Activated CD8-positive, alpha-beta T cell treated with anti-CD3 and anti-CD28 coated beads for 36 hours (primary cell): ENCODE measurements at regions not wholly inside any gene's neighbourhood (a gene's known extent, or its start where the extent isn't known, plus 50 kb on each side); places are given as distances from the start of the nearest gene placed in this dataset.

Experiments used
- ATAC-seq: fragments of 200-7000 bp; cut with Tn5 transposase; one replicate; pipeline ENCODE4 v1.10.0; 2021; ENCODE audit warnings: mild to moderate bottlenecking, moderate library complexity
- CTCF ChIA-PET: fragments of 350-600 bp; sonication (Branson Sonifier 250); formaldehyde crosslinking; loops from one replicate; lab custom pipeline; 2021; ENCODE audit warnings: antibody characterized with exemption; lab: Charles Lee
- POLR2A ChIA-PET: fragments of 350-600 bp; sonication (Branson Sonifier 250); formaldehyde crosslinking; loops from one replicate; lab custom pipeline; 2021; ENCODE audit warnings: antibody characterized with exemption; lab: Charles Lee
- DNase-seq: peaks from one replicate; pipeline ENCODE4 v3.0.0-alpha.2; 2020
- H3K27ac Mint-ChIP-seq: one replicate; pipeline ENCODE4 v1.8.0; 2021; ENCODE audit warnings: mild to moderate bottlenecking, mixed read lengths
- H3K27me3 Mint-ChIP-seq: one replicate; pipeline ENCODE4 v1.8.0; 2021; ENCODE audit warnings: mixed read lengths
- H3K36me3 Mint-ChIP-seq: one replicate; pipeline ENCODE4 v1.8.0; 2021; ENCODE audit warnings: low read depth, mixed read lengths
- H3K4me1 Mint-ChIP-seq: one replicate; pipeline ENCODE4 v1.8.0; 2021; ENCODE audit warnings: low read depth, mixed read lengths
- H3K4me3 Mint-ChIP-seq: one replicate; pipeline ENCODE4 v1.8.0; 2021; ENCODE audit warnings: mild to moderate bottlenecking, moderate library complexity, mixed read lengths
- H3K9me3 Mint-ChIP-seq: one replicate; pipeline ENCODE4 v1.8.0; 2021; ENCODE audit warnings: mixed read lengths
- intact Hi-C: fragments of 100-400 bp; cut with micrococcal nuclease; formaldehyde crosslinking; loops from one replicate; pipeline ENCODE4 v1.10.0; 2022
- TF ChIP-seq, protein P1 (sequence below): fragments of 200-600 bp; IDR thresholded peaks from one replicate; pipeline ENCODE4 v1.8.0; 2022; ENCODE audit warnings: antibody characterized with exemption, mild to moderate bottlenecking

DNA sequence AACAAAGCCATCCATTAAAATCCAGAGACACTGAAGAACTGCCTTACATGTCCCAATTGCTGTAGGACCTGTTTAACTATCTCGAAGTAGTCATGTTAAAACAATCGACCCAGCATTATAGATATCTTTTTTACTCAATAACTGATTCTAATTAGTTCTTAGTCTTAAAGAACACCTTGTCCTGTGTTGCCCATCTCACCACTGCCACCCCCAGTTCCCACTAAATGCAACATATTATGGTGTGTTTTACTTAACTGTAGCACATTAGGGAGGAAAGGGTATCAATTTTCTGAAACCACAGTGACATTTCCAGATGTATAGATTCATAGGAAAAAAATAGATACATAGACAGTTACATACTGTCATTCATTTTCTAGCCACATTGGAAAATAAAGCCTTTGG, 221.2 kb downstream of the MEF2C start:
- Mint-ChIP-seq H3K9me3 (peaks cover 5% of the 10 kb centered on the region), H3K27ac (no peak overlapping the region), H3K36me3 (peaks cover 3% of the 10 kb centered on the region), H3K27me3 (peaks cover 65% of the 10 kb centered on the region), H3K4me3 (no peak overlapping the region), H3K4me1 (peaks cover 23% of the 10 kb centered on the region)
- ATAC-seq (no peak), DNase-seq (no peak)
- intact Hi-C loops, result no loop called here
- ChIA-PET POLR2A (no interaction called here), CTCF (no interaction called here)
- TF ChIP-seq, protein P1, sequence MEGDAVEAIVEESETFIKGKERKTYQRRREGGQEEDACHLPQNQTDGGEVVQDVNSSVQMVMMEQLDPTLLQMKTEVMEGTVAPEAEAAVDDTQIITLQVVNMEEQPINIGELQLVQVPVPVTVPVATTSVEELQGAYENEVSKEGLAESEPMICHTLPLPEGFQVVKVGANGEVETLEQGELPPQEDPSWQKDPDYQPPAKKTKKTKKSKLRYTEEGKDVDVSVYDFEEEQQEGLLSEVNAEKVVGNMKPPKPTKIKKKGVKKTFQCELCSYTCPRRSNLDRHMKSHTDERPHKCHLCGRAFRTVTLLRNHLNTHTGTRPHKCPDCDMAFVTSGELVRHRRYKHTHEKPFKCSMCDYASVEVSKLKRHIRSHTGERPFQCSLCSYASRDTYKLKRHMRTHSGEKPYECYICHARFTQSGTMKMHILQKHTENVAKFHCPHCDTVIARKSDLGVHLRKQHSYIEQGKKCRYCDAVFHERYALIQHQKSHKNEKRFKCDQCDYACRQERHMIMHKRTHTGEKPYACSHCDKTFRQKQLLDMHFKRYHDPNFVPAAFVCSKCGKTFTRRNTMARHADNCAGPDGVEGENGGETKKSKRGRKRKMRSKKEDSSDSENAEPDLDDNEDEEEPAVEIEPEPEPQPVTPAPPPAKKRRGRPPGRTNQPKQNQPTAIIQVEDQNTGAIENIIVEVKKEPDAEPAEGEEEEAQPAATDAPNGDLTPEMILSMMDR, result no peak

GRCh38 chr5:88660947-88661805, 221.8 kb downstream of the MEF2C start:
- CTCF ChIA-PET, result interaction anchor here (1.0 to 4.2 kb wide), 5 partner anchors 11 to 880 kb away, joined by 3 to 33 read pairs (median 3); no protein-coding TSS in a partner anchor
- TF ChIP-seq, protein P1, result no peak
- no peak overlapping the region for H3K27ac Mint-ChIP-seq
- H3K4me1 Mint-ChIP-seq, result peaks cover 17% of the 10 kb centered on the region
- H3K9me3 Mint-ChIP-seq, result peaks cover 5% of the 10 kb centered on the region
- H3K27me3 Mint-ChIP-seq, result peaks cover 63% of the 10 kb centered on the region
- peak overlapping the region; percentile 54 for H3K4me3 Mint-ChIP-seq
- intact Hi-C loops, result no loop called here
- POLR2A ChIA-PET, result no interaction called here
- peak; percentile 72 for DNase-seq
- ATAC-seq, result peak; percentile 69
- H3K36me3 Mint-ChIP-seq, result peaks cover 3% of the 10 kb centered on the region

DNA sequence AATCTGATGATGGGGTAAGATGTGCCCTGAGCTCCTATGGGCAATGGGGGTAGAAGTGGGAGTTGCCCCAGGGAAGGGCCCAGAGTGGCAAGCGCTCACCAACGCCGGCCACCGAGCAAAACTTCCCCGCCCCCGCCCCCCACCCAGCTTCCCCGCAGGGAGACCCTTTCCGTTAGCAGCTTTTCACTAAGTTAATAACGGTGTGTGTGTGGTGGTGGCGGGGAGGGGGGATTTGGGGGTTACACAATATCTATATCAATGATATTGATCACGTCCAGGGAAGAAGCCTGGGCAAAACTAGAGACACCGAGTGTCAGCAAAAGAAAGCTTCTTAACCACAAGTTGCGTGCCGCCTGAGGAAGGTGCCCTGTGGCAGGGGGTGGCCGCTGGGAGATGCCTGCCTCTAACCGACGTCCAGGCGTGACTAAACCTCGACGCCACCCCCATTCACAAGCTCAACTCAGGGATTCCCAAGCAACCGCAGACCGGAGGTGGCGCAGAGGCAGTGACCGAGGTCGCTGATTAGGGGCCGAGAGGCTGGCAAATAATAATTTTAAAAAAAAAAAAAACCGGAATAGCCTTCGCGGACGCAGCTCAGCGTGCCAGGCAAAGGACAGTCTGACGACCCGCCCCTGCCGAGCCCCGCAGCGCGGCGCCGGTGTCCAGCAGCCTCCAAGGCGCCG, 222.6 kb downstream of the MEF2C start:
- CTCF ChIA-PET, result interaction anchor here (1.0 to 4.2 kb wide), 5 partner anchors 11 to 879 kb away, joined by 3 to 33 read pairs (median 3); no protein-coding TSS in a partner anchor
- peak; percentile 34 for ATAC-seq
- Mint-ChIP-seq H3K4me1 (peaks cover 12% of the 10 kb centered on the region), H3K27me3 (peaks cover 57% of the 10 kb centered on the region), H3K9me3 (peaks cover 5% of the 10 kb centered on the region), H3K27ac (no peak overlapping the region), H3K36me3 (peaks cover 3% of the 10 kb centered on the region), H3K4me3 (peak overlapping the region; percentile 2)
- intact Hi-C loops, result no loop called here
- peak; percentile 45 for DNase-seq
- TF ChIP-seq, protein P1, result no peak
- POLR2A ChIA-PET, result no interaction called here

DNA sequence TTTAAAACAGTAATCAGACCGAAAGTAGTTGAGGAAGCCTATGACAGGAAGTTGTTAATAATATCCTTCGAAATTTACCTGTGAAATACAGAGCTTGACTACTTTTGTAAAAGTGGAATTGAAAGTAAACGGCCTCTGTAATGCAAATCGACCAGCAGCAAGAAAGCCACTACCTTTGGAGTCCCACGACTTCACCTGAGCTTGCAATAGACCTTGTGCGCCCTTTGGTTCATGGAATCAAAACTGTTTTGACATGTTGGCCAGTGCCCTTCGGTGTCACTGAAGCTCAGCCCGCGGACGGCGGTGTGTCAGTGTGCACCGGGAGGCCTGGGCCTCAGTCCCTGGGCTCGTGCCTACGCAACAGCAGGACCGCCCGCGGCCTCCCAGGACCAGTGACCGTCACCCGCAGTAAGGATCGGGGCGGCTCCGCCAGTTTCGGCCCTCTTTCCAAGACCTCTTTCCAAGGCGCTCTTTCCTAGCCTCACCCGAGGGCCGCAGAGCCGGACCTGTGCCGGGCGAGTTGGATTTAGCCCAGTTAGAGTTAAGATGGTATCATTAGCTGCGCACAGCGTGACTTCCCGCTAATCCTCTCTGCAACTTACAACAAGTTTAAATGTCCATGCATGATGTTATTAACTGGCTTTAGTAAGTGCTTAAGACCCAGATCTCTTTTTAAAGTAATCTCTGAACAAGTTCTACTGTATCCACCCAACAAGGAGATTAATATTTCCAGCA, 223.3 kb downstream of the MEF2C start:
- no peak overlapping the region for H3K27ac Mint-ChIP-seq
- H3K36me3 Mint-ChIP-seq, result peaks cover 3% of the 10 kb centered on the region
- peaks cover 52% of the 10 kb centered on the region for H3K27me3 Mint-ChIP-seq
- ATAC-seq (no peak), DNase-seq (no peak)
- TF ChIP-seq, protein P1, result no peak
- peak overlapping the region; percentile 2 for H3K4me3 Mint-ChIP-seq
- intact Hi-C loops, result loop anchor here (5.0 kb wide), 1 partner anchor 33 kb away; no protein-coding TSS in a partner anchor
- CTCF ChIA-PET, result interaction anchor here (1.0 to 4.2 kb wide), 3 partner anchors 22 to 878 kb away, joined by 3 to 33 read pairs (median 4); no protein-coding TSS in a partner anchor
- peaks cover 5% of the 10 kb centered on the region for H3K9me3 Mint-ChIP-seq
- POLR2A ChIA-PET, result no interaction called here
- peaks cover 12% of the 10 kb centered on the region for H3K4me1 Mint-ChIP-seq
